Vagina (tissue), 2 donors: ENCODE measurements at regions not wholly inside any gene's neighbourhood (a gene's known extent, or its start where the extent isn't known, plus 50 kb on each side); places are given as distances from the start of the nearest gene placed in this dataset.

Experiments
- POLR2A ChIP-seq, 2 donors: fragments of 450-650 bp; IDR thresholded peaks; one replicate each; pipeline ENCODE4 v1.6.1; 2017; ENCODE audit warnings: antibody characterized with exemption in 2 of 2, mild to moderate bottlenecking in 2 of 2, moderate library complexity in 2 of 2
- TF ChIP-seq, protein P1 (sequence below), 3 experiments: fragments of 450-650 bp in 2 of 3; fragments of 200-600 bp in 1 of 3; sonication (generic) in 1 of 3; IDR thresholded peaks; one replicate each; pipeline ENCODE4 v1.5.1; 2017 to 2019; ENCODE audit warnings: antibody characterized with exemption in 3 of 3, mild to moderate bottlenecking in 2 of 3, moderate library complexity in 2 of 3

DNA sequence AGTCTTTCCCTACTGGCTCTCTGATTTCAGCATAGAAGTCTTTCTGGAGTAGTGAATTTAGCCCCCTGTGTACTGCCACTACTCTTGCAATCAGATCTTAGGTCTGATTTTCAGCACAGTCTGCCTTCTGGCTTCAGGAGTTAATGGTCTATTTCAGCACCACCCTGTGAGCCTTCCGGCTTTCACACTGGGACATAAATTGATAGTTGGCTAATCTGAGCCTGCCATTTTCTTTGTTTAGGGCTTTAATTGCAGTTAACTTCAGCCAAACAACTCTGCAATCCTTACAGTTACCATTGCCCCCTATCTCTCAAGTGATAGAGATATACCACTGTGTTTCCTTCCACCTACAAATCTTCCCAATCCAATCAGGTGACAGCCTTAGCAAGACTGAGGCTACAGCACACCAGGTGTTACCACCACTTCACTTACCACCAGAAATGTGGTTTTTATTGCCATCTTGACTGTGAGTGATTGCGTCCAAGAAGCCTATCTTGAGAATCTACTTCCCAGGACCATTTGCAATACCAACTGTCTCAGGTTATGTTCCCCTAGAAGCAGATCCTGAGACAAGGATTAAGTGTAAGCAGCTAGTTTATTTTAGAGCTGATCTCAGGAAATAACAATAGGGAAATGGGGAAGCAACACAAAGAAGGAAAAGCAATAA lies 51.9 kb upstream of the NEK6 start:
- TF ChIP-seq, protein P1, sequence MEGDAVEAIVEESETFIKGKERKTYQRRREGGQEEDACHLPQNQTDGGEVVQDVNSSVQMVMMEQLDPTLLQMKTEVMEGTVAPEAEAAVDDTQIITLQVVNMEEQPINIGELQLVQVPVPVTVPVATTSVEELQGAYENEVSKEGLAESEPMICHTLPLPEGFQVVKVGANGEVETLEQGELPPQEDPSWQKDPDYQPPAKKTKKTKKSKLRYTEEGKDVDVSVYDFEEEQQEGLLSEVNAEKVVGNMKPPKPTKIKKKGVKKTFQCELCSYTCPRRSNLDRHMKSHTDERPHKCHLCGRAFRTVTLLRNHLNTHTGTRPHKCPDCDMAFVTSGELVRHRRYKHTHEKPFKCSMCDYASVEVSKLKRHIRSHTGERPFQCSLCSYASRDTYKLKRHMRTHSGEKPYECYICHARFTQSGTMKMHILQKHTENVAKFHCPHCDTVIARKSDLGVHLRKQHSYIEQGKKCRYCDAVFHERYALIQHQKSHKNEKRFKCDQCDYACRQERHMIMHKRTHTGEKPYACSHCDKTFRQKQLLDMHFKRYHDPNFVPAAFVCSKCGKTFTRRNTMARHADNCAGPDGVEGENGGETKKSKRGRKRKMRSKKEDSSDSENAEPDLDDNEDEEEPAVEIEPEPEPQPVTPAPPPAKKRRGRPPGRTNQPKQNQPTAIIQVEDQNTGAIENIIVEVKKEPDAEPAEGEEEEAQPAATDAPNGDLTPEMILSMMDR (IDR thresholded peaks at IDR 0.05): no peak
- no peak for TF ChIP-seq POLR2A (IDR thresholded peaks at IDR 0.05)
